AG04449 (cell line): ENCODE measurements at regions not wholly inside any gene's neighbourhood (a gene's known extent, or its start where the extent isn't known, plus 50 kb on each side); places are given as distances from the start of the nearest gene placed in this dataset.

Experiments used
- CTCF ChIA-PET: fragments of 350-600 bp; formaldehyde crosslinking; extraction: SDS; loops from one replicate; lab custom pipeline; 2021; ENCODE audit warnings: antibody characterized with exemption; lab: Yijun Ruan, JAX
- POLR2A ChIA-PET: fragments of 400-600, 350-600 bp; formaldehyde crosslinking; extraction: SDS; loops from one replicate; lab custom pipeline; 2020; ENCODE audit warnings: antibody characterized with exemption, inconsistent platforms; lab: Yijun Ruan, JAX
- DNase-seq: peaks from one replicate; pipeline ENCODE4 v3.0.0-alpha.2; 2010; ENCODE audit warnings: low read depth, low spot score
- H3K4me3 ChIP-seq: 2 replicates; pipeline ENCODE4 v1.5.1; 2011; ENCODE audit warnings: low read depth, mild to moderate bottlenecking, control low read depth, low read length
- TF ChIP-seq, protein P1 (sequence below): IDR thresholded peaks from one replicate; pipeline ENCODE4 v1.5.1; 2011; ENCODE audit warnings: mild to moderate bottlenecking, moderate library complexity, low read length, control low read depth, inconsistent platforms; ENCODE audit not compliant: insufficient read depth; ENCODE audit errors: missing control alignments

GRCh38 chr12:115017346-115017745 lies 333.4 kb upstream of the TBX3 start:
- no peak for DNase-seq
- no peak overlapping the region for H3K4me3 ChIP-seq
- POLR2A ChIA-PET, result no interaction called here
- TF ChIP-seq, protein P1, sequence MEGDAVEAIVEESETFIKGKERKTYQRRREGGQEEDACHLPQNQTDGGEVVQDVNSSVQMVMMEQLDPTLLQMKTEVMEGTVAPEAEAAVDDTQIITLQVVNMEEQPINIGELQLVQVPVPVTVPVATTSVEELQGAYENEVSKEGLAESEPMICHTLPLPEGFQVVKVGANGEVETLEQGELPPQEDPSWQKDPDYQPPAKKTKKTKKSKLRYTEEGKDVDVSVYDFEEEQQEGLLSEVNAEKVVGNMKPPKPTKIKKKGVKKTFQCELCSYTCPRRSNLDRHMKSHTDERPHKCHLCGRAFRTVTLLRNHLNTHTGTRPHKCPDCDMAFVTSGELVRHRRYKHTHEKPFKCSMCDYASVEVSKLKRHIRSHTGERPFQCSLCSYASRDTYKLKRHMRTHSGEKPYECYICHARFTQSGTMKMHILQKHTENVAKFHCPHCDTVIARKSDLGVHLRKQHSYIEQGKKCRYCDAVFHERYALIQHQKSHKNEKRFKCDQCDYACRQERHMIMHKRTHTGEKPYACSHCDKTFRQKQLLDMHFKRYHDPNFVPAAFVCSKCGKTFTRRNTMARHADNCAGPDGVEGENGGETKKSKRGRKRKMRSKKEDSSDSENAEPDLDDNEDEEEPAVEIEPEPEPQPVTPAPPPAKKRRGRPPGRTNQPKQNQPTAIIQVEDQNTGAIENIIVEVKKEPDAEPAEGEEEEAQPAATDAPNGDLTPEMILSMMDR, result no peak
- CTCF ChIA-PET, result no interaction called here

- no peak overlapping the region for H3K4me3 ChIP-seq
- ChIA-PET POLR2A (no interaction called here), CTCF (no interaction called here)
- DNase-seq, result no peak
- TF ChIP-seq, protein P1, result no peak
Measured at GRCh38 chr12:115013236-115013981, 329.4 kb upstream of the TBX3 start.

DNA sequence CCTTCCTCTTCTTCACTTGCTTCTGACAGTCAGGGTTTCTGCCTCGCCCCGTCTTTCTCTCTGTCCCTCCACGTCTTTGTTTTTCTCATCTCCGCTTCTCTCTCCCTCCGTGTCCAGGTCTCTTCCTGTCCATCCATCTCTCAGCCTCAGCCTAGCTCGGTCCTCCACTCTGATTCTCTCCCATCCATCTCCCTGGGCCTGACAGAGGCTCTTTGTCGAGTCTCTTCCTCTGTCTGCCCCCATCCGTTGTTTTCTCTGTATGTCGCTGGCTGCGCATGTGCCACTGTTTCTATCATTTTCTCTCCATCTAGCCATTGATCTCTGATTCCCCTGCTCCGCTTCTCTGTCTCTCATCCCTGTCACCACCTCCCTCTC lies 328.9 kb upstream of the TBX3 start:
- POLR2A ChIA-PET, result no interaction called here
- TF ChIP-seq, protein P1, result no peak
- CTCF ChIA-PET, result no interaction called here

GRCh38 chr12:115011703-115012102 lies 327.7 kb upstream of the TBX3 start:
- DNase-seq, result no peak
- POLR2A ChIA-PET, result no interaction called here
- CTCF ChIA-PET, result no interaction called here
- TF ChIP-seq, protein P1, result no peak
- H3K4me3 ChIP-seq, result no peak overlapping the region

More for the DNA sequence above, 328.9 kb upstream of the TBX3 start:
- no peak overlapping the region for H3K4me3 ChIP-seq
- no peak for DNase-seq

DNA sequence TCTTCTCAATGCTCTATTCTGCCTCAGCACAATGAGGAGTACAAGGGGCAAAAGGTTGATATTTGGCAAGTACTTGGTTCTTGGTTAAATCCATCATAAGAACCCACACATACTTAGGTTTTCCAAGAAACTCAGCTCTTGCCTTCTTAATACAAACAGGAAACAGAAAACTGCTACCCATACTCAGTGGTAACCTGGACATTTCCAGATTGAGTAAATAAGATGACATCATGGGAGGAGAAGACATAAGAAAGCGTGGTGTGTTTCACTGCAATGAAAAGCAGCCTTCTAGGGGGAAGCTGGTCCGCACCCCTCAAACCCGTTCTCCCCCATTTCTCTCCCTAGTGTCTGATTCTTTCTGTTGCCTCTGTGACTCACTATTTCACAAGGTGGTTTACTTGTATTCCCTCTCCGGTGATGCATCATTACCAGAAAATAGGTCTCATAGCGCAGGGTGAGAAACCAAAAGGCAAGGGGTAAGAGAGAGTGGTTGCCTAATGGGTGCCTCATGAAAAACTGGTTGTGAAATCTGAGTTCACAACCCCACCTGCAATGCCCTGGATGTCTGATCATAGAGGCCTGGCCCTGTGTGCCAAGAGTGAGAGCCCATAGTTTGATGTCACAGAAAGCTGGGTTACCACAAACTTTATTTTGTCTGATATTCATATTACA lies 326.5 kb upstream of the TBX3 start:
- TF ChIP-seq, protein P1, result no peak
- DNase-seq, result no peak
- POLR2A ChIA-PET, result no interaction called here
- H3K4me3 ChIP-seq, result no peak overlapping the region
- CTCF ChIA-PET, result no interaction called here

- POLR2A ChIA-PET, result no interaction called here
- no peak overlapping the region for H3K4me3 ChIP-seq
- CTCF ChIA-PET, result no interaction called here
- TF ChIP-seq, protein P1, result no peak
- DNase-seq, result no peak
Measured at GRCh38 chr12:115008929-115009328, 325.0 kb upstream of the TBX3 start.
